Prostate gland (tissue), 2 donors: ENCODE measurements at regions not wholly inside any gene's neighbourhood (a gene's known extent, or its start where the extent isn't known, plus 50 kb on each side); places are given as distances from the start of the nearest gene placed in this dataset.

Source experiments
- POLR2A ChIP-seq: fragments of 450-650 bp; IDR thresholded peaks from one replicate; pipeline ENCODE4 v1.6.1; 2016; ENCODE audit warnings: antibody characterized with exemption, mild to moderate bottlenecking
- TF ChIP-seq, protein P1 (sequence below), 4 experiments: fragments of 200-600 bp in 2 of 4; fragments of 450-650 bp in 2 of 4; sonication (generic) in 2 of 4; IDR thresholded peaks; 1 replicate in 3 of 4; 2 replicates in 1 of 4; pipeline ENCODE4 v1.5.1; 2016 to 2019; ENCODE audit warnings: antibody characterized with exemption in 4 of 4, mild to moderate bottlenecking in 2 of 4, moderate library complexity in 2 of 4

DNA sequence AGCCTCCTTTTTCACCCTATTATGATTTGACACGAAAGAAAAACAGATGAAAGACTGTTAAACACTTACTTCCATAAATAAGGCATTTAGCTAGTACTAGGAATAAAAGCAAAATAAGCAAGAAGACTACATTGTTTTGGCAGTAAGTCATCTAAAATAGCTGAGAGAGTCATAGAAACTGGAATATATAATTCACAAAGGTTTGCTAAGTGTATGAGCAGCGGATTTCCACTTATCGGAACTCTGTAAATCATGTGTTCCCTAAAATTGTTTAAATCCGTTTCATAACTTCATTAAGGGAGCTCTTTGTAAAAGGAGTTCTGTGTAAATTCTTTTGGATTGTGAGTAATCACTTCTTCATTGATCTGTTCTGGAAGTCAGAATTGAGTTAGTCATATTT lies 202.5 kb upstream of the CBLB start:
- no peak for TF ChIP-seq POLR2A
- TF ChIP-seq, protein P1, sequence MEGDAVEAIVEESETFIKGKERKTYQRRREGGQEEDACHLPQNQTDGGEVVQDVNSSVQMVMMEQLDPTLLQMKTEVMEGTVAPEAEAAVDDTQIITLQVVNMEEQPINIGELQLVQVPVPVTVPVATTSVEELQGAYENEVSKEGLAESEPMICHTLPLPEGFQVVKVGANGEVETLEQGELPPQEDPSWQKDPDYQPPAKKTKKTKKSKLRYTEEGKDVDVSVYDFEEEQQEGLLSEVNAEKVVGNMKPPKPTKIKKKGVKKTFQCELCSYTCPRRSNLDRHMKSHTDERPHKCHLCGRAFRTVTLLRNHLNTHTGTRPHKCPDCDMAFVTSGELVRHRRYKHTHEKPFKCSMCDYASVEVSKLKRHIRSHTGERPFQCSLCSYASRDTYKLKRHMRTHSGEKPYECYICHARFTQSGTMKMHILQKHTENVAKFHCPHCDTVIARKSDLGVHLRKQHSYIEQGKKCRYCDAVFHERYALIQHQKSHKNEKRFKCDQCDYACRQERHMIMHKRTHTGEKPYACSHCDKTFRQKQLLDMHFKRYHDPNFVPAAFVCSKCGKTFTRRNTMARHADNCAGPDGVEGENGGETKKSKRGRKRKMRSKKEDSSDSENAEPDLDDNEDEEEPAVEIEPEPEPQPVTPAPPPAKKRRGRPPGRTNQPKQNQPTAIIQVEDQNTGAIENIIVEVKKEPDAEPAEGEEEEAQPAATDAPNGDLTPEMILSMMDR (IDR thresholded peaks at IDR 0.05), result no peak
